ENCODE measurements at regions not wholly inside any gene's neighbourhood (a gene's known extent, or its start where the extent isn't known, plus 50 kb on each side); places are given as distances from the start of the nearest gene placed in this dataset.

GRCh38 chr12:13875744-13876143 is 105.7 kb downstream of the GRIN2B start:
- TF ChIP-seq, protein P1, sequence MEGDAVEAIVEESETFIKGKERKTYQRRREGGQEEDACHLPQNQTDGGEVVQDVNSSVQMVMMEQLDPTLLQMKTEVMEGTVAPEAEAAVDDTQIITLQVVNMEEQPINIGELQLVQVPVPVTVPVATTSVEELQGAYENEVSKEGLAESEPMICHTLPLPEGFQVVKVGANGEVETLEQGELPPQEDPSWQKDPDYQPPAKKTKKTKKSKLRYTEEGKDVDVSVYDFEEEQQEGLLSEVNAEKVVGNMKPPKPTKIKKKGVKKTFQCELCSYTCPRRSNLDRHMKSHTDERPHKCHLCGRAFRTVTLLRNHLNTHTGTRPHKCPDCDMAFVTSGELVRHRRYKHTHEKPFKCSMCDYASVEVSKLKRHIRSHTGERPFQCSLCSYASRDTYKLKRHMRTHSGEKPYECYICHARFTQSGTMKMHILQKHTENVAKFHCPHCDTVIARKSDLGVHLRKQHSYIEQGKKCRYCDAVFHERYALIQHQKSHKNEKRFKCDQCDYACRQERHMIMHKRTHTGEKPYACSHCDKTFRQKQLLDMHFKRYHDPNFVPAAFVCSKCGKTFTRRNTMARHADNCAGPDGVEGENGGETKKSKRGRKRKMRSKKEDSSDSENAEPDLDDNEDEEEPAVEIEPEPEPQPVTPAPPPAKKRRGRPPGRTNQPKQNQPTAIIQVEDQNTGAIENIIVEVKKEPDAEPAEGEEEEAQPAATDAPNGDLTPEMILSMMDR (conservative IDR thresholded peaks at IDR 0.05; ENCODE audit: low read depth, low read length), result no peak
- TF ChIP-seq EZH2 (IDR thresholded peaks at IDR 0.05; ENCODE audit: low read length, unreplicated experiment) (no peak), EZH2phosphoT487 (IDR thresholded peaks at IDR 0.05; ENCODE audit: borderline replicate concordance, low read length) (no peak)
